Superior temporal gyrus (tissue), 1 donor: ENCODE measurements at regions not wholly inside any gene's neighbourhood (a gene's known extent, or its start where the extent isn't known, plus 50 kb on each side); places are given as distances from the start of the nearest gene placed in this dataset.
"Not testable (repeated sequence)": the region's sequence is repeated elsewhere in the genome, so short reads cannot be mapped to it uniquely, and the experiment has no call there.

Source experiments
- DNase-seq: peaks from one replicate; pipeline ENCODE4 v3.0.0-alpha.2; 2016; ENCODE audit errors: extremely low spot score

DNA sequence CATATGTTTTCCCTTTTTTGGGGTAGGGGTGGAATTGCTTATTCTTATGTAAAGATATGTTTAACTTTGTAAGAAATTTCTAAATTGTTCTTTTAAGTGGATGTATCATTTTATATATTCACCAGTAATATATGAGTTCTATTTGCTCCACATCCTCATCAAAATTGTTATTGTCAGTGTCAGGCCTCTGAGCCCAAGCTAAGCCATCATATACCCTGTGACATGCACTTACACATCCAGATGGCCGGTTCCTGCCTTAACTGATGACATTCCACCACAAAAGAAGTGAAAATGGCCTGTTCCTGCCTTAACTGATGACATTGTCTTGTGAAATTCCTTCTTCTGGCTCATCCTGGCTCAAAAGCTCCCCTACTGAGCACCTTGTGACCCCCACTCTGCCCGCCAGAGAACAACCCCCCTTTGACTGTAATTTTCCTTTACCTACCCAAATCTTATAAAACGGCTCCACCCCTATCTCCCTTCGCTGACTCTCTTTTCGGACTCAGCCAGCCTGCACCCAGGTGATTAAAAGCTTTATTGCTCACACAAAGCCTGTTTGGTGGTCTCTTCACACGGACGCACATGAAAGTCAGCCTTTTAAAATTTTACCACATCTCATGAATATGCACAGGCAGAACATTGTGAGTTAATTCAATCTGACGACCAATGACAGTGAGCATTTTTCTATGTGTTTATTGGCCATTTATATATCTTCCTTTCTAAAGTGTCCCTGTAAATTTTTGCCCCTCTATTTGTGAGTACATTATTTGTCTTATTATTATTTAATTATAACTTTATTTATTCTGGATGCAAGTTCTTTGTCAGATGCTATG is 176.8 kb downstream of the CDC14C start:
- not testable (repeated sequence) for DNase-seq

DNA sequence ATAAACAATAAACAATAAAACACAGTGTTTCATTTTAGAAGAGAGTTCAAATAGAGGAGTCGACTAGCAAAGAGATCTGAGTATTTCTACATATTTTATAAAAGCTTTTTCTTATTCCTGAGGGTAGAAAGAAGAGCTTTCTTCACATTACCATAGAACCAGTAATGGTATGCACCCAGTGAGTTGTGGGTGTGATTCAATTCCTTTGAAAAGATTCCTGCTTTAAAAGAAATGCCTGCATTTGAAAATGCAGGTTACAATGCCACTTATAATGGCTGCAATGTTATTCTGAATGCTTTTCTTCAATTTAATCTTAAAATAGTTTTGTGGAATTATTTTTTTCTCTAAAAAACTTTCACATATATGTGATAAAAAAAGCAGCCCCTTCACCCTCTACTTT is 178.1 kb downstream of the CDC14C start:
- no peak for DNase-seq

DNA sequence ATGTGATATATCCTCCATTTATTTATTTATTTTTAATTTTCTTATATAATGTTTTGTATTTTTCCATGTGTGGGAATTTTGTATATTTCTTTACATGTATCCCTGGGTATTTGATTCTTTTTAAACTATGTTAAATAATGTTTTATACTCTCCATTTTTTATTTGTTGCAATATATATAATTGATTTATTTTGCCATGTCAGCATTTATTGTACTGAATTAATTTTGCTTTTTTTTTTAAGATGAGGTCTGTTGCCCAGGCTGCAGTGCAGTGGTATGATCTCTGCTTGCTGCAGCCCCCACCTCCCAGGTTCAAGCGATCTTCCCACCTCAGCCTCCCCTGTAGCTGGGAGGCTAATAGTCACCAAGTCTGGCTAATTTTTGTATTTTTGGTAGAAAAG is 187.4 kb downstream of the CDC14C start:
- DNase-seq: no peak

DNA sequence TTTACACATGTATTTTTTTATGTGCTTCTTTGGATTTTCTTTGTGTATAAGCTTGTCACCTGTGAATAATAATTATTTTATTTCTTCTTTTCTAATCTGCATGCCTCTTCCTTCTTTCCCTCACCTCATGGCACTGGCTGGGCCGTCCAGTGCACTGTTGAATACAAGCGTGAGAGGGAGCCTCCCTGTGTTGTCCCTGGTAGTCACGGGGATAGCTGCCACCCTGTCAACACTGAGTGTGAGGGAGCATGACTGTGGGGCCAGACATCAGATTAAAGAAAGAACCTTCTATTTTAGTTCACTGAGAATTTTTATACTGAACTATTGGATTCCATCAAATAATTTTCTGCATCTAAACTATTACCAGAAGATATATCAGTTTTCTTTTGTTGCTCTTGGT is 187.9 kb downstream of the CDC14C start:
- no peak for DNase-seq

DNA sequence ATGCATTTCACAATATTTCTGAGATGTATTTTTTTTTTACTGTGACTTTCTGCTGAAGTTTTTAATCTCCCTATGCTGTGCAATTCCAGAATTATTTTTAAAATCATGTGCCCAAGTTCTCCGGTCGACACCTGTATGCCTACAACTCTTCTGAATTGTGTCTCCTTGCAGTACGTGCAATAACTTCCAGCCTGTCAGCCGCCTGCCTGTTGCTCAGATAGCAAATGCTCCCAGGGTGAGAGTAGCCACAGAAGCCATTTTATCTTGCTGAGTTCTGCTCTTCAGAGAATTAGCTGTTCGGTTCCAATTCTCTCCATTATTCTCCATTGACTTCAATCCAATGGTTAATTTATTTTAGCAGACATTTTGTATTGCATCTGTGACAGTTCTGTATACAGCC is 188.3 kb downstream of the CDC14C start:
- DNase-seq: no peak

DNA sequence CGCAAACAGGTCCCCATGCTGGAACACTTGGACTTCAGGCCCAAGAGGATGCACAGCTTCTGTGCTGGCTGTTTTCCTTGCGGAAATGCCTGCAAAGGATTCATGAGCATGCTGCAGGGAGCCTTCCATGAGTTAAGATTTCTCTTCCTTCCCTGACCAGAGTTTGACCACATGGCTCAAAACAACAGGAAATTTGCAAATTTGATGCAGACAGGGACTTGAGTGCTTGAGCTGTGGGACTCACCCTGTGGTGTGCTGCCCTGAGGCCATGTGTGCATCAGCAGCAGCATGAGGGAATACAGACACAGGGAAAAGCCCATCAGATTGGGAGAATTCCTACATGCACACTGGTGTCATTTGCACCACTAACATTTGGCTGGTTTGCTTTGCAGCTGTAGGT is 195.4 kb downstream of the CDC14C start:
- no peak for DNase-seq

DNA sequence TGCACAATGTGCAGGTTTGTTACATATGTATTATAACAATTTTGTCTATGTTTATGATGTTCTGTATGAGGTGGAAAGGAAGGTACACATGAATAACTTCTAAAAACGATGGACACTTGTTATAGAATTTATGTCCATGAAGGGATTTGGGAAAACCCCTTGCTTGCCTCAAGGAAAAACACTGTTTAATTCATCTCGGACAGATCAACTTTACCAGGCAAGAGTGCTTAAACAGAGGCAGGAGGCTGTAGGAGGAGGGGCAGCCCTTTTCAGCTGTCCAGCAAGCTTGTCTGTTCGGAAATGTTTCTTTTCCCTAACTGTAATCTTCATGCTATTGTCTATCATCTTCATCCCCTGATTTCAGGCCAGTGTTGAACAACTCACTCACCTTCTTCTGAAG is 200.9 kb downstream of the CDC14C start:
- no peak for DNase-seq

DNA sequence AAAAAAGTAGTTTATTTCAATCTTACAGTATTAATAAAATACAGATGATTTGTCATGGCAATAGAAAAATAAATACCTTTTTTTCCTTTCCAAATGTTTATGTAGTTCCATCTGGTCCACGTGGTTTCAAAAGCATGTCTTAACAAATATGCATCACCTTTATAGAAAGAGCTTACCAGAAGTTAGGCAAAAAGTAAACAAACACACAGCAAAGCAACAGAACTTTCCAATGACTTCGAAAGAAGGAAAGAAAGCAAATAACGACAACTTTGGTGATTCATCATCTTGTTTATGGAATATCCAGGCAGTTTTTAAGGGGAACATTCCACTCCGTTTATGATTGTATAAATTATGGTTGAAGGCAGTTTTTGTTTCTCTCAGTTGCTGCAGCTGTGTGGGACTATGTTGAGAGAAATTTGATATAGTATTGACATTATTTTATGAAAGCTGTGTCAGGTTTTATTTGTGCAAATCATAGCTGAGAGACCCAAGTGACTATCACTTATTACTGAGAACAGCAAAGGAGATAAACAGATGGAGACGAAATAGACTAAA is 203.1 kb downstream of the CDC14C start:
- no peak for DNase-seq

DNA sequence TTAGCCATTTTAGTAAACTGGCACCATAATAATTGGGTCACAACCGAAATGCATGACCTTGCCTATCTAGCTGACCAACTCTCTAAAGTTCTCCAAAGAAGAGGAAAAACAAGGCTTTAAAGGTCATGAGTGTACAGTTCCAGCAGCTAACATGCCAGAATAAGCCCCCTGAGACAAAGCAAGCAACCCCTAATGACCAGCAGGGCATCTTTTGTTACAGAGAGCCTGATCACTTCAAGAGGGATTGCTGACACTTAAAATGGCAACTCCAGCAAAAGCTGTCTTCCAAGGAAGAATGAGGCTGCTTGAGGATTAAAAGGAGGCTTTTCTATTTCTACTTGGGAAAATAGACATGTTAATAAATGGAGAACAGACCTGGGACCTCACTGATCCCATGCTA is 213.6 kb downstream of the CDC14C start:
- no peak for DNase-seq

DNA sequence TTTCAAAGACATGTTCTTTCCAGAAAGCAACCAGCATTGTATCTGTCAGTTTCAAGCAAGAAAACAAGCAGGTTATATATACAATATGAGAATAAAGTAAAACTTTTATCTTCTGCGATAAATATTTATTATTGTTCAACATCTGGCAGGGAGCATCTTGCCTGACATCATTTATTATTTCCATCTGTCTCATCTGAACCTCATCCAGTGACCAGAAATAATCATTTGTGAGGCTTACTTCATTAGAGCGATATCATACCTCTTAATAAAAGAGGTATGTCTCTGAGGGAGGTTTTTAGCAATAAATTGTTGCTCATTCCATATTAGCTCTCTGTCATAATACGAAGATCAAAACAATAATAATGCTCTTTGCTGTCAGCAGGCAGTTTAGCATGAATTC is 226.1 kb downstream of the CDC14C start:
- no peak for DNase-seq

DNA sequence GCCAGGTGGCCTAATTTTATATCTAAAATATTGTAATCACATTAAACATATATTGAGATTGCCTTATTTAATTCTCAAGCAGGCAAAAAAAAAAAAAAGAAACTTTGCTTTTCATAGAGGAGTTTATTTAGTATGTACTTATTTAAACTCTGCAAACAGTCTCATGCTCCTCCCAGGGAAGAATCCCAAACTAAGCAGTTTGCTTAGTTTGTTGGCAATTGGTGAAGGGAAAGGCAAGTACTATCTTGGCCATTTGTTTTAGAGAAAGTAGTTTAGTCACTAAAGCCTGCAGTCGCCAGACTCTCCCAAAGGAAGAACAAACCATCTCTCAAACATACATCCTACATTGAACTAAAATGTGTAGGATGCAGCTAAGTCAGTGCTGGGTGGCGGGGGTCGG is 226.8 kb downstream of the CDC14C start:
- DNase-seq: no peak

DNA sequence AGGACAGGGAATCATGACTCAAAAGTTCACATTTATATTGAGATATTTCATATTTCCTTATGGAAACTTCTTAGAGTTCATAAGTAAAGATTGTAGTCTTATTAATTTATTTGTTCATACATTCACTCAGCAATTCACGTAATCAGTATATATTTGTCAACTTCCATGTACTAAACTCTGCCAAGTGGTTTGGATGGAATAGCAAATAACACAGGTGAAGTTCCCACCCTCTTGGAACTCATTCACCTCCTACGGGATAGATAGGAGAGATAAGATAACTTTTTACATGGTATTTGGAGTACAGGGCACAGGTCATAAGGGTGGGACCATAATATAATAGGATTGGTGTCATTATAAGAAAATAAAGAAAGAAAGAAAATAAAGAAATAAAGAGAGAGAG is 234.0 kb downstream of the CDC14C start:
- no peak for DNase-seq

DNA sequence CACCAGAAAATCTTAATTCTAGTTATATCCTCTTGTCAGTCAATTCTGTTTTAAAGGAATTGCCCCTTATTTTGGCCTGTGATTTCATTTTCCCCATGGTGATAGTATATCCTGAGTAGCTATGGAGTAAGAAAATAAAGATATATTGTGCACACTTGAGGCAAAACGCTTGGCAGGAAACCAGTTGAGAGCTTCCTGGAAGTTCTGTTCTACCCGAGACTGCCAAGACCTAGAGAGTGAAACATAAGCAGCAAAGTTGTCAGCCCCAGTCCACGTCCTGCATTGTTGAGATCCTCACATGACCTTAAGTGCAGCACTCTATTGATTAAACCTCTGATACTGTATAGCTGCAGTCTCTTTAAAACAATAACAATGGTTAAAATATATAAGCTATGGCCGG is 235.2 kb downstream of the CDC14C start:
- DNase-seq: no peak

DNA sequence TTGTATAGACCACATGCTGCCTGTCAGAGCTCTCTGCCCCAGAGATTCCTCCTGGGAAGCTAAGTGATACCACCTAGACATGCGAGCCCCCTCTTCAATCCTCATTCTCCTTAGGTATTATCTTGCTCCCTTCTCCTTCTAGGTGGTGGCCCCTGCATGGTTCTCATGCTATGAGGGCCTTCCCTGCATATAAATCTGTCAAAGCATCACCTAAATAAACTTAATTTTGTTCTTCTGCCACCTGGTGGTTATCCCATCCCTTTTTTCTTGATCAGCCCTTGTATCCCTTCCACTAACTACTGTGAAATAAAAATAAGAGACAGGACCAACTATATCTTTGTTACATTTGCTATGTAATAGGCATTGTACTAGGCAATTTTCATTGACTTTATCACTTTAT is 242.1 kb downstream of the CDC14C start:
- no peak for DNase-seq

DNA sequence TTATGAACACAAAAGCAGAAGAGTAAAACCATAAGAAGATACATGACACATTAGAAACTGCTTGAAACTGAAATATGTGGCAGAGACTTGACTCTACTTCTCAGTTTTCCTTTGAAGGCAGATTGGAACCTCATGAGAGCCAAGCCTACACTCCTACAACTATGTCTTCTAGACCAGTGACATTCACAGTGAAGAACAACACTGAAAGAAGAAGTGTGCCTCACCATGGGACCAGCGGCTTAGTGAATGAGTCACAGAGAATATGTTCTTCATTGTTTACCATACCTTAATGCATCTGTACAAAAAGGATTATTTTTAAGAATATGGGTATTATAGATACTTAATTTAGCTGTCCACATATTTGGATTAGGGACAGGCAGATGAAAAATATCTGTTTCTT is 248.3 kb downstream of the CDC14C start:
- no peak for DNase-seq

DNA sequence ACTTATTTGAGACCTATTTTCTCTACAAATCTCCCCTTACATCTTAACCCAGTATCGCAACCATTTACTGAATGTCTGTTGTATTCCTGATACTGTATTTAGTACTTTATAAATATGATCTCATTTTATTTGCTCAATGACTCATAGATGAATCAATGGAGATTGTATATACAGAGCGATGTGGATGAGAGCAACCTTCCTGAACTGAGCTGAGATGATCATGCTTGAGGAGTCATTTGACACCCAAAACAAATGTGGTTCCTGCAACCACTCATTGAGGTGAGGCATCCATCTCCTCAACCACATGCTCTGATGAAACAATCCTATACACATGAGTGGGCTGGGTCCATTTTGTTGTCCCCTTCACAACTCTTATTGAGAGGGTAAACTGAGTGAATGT is 250.0 kb downstream of the CDC14C start:
- no peak for DNase-seq

DNA sequence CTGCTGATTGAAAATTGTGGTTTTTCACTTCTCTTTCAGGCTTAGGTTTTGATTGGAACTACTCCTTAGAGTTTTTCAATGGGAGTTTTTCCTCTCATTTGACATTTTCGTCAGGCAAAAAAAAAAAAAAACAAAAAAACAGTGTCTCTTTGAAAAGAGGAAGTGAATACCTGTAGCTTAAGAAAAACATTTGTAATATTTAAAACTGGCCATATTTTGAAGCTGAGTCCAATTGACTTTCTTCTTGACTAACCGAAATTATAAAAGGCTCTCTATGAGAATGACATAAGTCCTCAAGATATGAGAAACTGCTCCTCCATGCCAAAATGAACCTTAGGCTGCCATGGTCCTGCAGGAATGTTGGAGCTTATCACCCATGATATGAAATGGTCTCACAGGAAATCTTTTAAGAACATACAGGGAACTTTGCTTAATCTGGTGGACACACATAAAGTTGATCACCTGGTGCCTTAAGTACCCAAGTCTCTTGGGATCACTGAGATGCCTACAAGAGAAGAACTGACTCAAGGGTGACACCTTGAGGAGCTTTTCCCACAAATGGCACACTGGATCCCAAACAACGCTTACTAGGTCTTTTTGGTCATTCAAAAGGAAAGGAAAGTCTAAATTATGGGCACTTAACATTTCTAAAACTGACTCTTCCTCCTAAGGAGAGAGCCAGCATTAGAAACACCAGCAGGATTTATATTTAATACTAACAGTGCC is 263.4 kb downstream of the CDC14C start:
- no peak for DNase-seq

DNA sequence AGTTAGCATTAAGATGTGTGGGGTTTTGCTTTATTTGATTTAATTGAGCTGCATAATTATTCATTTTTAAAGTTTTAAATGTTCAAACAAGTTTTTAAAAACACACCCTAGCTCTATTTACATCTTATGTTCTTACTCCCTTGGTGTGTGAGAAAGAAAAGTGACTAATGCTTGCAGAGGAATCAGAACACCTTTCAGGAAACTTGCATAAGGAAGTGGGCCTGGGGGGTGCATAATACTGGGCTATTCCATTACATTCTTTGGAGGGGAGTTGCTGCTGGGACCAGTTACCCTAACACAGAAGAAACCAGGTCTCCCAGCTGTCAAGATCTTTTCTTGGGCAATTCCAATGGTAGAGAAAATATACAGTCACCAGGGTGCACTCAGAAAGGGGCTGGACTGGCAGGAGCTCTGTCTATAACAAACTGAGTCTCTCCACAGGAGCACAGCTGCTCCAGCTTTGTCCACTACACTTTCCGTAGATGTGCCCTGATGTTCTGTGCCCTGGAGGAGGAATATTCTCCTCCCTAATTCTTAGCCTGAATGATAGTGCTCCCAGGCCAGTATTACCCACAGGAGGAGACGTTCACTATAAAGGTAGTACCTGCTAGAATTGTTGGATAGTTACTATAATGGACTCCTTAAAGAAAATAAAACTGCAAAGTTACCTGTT is 304.2 kb downstream of the CDC14C start:
- no peak for DNase-seq

DNA sequence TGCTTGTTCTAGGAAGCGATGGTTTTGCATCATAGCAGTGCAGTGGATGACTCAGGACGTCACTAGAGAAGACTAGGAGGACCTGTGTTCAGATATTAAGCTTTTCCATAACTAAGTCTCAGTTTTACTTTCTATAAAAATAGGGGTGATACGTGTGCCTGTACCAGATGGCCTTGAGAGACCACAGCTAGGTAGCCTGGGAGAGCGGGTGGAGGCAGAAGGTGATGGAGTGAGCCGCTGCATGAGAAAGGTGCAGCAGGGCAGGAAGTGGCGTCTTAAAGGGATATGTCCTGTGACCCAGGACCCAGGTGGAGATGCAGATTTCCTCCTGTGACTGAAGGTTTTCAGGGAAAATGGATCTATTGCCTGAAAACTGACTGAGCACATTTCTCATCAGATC is 304.9 kb downstream of the CDC14C start:
- no peak for DNase-seq

DNA sequence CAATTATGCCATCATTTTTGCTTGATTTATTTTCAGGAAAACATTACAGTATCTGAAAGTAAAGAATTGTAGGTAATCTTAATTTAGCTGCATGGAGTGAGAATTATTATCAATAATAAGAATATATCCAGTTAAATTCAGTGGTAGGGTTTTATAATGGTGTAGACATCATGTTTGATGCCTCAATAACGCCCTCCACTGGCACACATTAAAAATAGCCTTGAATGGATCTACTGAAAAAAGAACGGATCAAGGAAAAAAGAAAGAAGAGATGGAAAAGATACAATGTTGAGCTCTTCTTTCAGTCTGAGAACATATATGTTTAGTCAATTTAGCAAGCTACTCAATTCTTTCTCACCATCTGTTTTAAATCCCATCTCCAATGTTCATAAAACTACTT is 319.2 kb downstream of the CDC14C start:
- DNase-seq: no peak

DNA sequence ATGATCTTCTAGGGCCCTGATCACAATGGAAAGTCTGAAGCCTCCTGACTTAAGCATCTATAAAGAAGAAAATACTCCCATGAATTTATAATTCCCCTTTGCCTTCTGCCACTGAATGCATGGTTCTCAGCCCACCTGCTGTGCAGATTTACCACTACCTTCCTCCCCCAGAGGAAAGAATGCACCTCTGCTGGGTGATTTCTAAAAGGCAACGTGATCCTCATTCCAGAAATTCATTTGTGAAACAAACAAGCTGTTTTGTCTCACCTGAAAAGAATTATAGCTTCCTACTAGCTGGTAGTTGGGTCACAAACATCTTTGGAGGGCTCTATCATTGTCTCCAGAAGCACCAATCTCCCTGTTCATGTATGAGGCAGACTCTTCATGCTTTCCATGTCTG is 320.2 kb downstream of the CDC14C start:
- no peak for DNase-seq

DNA sequence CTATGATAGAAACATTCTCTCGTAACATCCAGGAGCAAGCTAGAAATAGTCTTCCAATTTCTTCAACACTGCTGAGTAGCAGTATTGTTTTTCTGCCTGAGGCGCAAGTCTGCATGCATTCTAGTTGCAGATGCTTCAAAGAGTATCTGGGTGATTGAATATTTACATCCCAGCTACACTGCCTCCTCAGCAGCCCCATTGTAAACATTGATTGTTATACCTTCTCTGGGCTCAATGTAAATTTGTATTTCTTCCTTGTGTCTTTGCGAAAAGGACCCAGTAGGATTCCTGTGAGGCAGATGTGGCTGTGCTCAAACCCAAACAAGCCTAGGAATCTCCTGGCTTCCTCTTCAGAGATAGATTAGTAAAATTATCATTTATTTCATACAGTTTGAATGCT is 320.7 kb downstream of the CDC14C start:
- DNase-seq: no peak

DNA sequence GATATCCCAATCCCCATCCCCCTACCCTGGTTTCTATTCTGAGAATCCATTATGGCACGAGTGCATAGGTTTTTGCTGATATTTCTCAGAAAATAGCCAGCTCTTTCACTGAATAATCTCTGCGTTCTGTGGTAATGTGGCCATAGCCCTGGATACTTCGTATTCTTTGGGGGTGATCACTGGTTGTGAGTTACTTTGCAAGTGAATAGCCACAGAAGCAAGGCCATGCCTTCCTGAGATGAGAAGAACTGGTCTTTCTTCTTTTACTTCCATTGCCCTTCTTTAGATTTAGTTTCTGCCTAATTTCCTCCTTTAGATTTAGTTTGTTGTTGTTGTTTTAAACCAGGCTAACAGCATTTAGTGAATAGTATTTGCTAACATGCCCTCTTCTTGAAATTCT is 323.4 kb downstream of the CDC14C start:
- DNase-seq: no peak
